ENCODE measurements at regions not wholly inside any gene's neighbourhood (a gene's known extent, or its start where the extent isn't known, plus 50 kb on each side); places are given as distances from the start of the nearest gene placed in this dataset.

- no peak for TF ChIP-seq ZNF462 (CRISPR knock-in tag; IDR thresholded peaks at IDR 0.05)
- no peak for TF ChIP-seq CTCF (conservative IDR thresholded peaks at IDR 0.05; ENCODE audit: low read depth in 2 of 2)
- TF ChIP-seq ETS1 (IDR thresholded peaks at IDR 0.05): no peak
- TF ChIP-seq ZNF331 (CRISPR knock-in tag; IDR thresholded peaks at IDR 0.05; ENCODE audit: low read depth): no peak
- TF ChIP-seq JUNB (IDR thresholded peaks at IDR 0.05; ENCODE audit: unreplicated experiment): no peak
Measured at GRCh38 chr13:62593804-62594203, 1178.2 kb upstream of the PCDH20 start (continued).

GRCh38 chr13:62583466-62583865, 1167.8 kb upstream of the PCDH20 start:
- no peaks in the 10 kb centered on the region for H3K4me1 Mint-ChIP-seq
- Histone ChIP-seq H3F3A (replicated peaks; ENCODE audit: low read depth) (no peaks in the 10 kb centered on the region), H3K9me2 (ENCODE audit: insufficient read depth) (no peaks in the 10 kb centered on the region), H3K4me3 (no peak overlapping the region), H3K36me3 (ENCODE audit: insufficient read depth) (no peaks in the 10 kb centered on the region), H3K4me2 (no peak overlapping the region), H4K20me1 (replicated peaks; ENCODE audit: insufficient read depth) (no peaks in the 10 kb centered on the region; the same call in 1 of the 2 replicates), H2AFZ (no peak overlapping the region), H3K4me1 (ENCODE audit: insufficient read depth) (no peaks in the 10 kb centered on the region), H3K79me2 (replicated peaks; ENCODE audit: insufficient read depth) (no peaks in the 10 kb centered on the region), H3K27me3 (ENCODE audit: insufficient read depth) (no peaks in the 10 kb centered on the region), H3K27ac (ENCODE audit: low read depth) (no peak overlapping the region)
- no peaks in the 10 kb centered on the region for H3K27me3 Mint-ChIP-seq (ENCODE audit: insufficient read depth, low read depth, poor library complexity)
- H3K27ac Mint-ChIP-seq: no peak overlapping the region
- DNase-seq (ENCODE audit: low spot score) (no peak), ATAC-seq (no peak)
- no peaks in the 10 kb centered on the region for H3K9me3 Mint-ChIP-seq
- H3K4me3 Mint-ChIP-seq: no peak overlapping the region
- no peaks in the 10 kb centered on the region for H3K36me3 Mint-ChIP-seq (ENCODE audit: low read depth)
- no peak for TF ChIP-seq CREB1 (CRISPR knock-in tag; IDR thresholded peaks at IDR 0.05; ENCODE audit: low read depth)
- TF ChIP-seq REST (IDR thresholded peaks at IDR 0.05; ENCODE audit: unreplicated experiment): peak; percentile 58

Measured in GM23338 (cell line).